HG03066 (cell line): ENCODE measurements at regions not wholly inside any gene's neighbourhood (a gene's known extent, or its start where the extent isn't known, plus 50 kb on each side); places are given as distances from the start of the nearest gene placed in this dataset.

ENCODE experiments used
- ATAC-seq: cut with Tn5 transposase; IDR thresholded peaks from one replicate; pipeline ENCODE4 v1.9.1; 2021; ENCODE audit warnings: low read depth; ENCODE audit not compliant: unreplicated experiment

GRCh38 chr9:88730780-88731179 is 195.8 kb downstream of the NXNL2 start:
- ATAC-seq = no peak

- no peak for ATAC-seq
Measured at GRCh38 chr9:88732128-88732527, 197.2 kb downstream of the NXNL2 start.

- ATAC-seq = no peak
Measured at GRCh38 chr9:88733651-88734421, 198.9 kb downstream of the NXNL2 start.

GRCh38 chr9:88734527-88734926 is 199.5 kb downstream of the NXNL2 start:
- no peak for ATAC-seq

GRCh38 chr9:88736136-88736637 is 201.2 kb downstream of the NXNL2 start:
- no peak for ATAC-seq

GRCh38 chr9:88737031-88737430 is 202.1 kb downstream of the NXNL2 start:
- ATAC-seq = no peak

- ATAC-seq = no peak
Measured at GRCh38 chr9:88737876-88738275, 202.9 kb downstream of the NXNL2 start.

GRCh38 chr9:88738709-88739108 is 203.7 kb downstream of the NXNL2 start:
- ATAC-seq = no peak

- ATAC-seq = no peak
Measured at GRCh38 chr9:88739373-88739772, 204.4 kb downstream of the NXNL2 start.

- no peak for ATAC-seq
Measured at GRCh38 chr9:88740844-88741243, 205.9 kb downstream of the NXNL2 start.

- ATAC-seq = no peak
Measured at GRCh38 chr9:88741335-88741734, 206.4 kb downstream of the NXNL2 start.

- no peak for ATAC-seq
Measured at GRCh38 chr9:88742483-88742882, 207.5 kb downstream of the NXNL2 start.

- no peak for ATAC-seq
Measured at GRCh38 chr9:88742905-88743304, 207.9 kb downstream of the NXNL2 start.

- no peak for ATAC-seq
Measured at GRCh38 chr9:88745276-88746001, 210.5 kb downstream of the NXNL2 start.

GRCh38 chr9:88746029-88746742 is 211.2 kb downstream of the NXNL2 start:
- no peak for ATAC-seq

GRCh38 chr9:88746743-88747398 is 211.9 kb downstream of the NXNL2 start:
- no peak for ATAC-seq

GRCh38 chr9:88747768-88748167 is 212.8 kb downstream of the NXNL2 start:
- no peak for ATAC-seq

- no peak for ATAC-seq
Measured at GRCh38 chr9:88748566-88749261, 213.7 kb downstream of the NXNL2 start.

- no peak for ATAC-seq
Measured at GRCh38 chr9:88749420-88749819, 214.4 kb downstream of the NXNL2 start.

GRCh38 chr9:88750832-88751360 is 215.9 kb downstream of the NXNL2 start:
- no peak for ATAC-seq
